Stimulated activated naive B cell treated with anti-CD40 and anti-IgM and Interleukin-4, amounts not matched to agents 10 μg/mL and 1 μg/mL and 100 μg/mL, for 72 hours (primary cell): ENCODE measurements at regions not wholly inside any gene's neighbourhood (a gene's known extent, or its start where the extent isn't known, plus 50 kb on each side); places are given as distances from the start of the nearest gene placed in this dataset.
"Not testable (repeated sequence)": the region's sequence is repeated elsewhere in the genome, so short reads cannot be mapped to it uniquely, and the experiment has no call there.

Source experiments
- ATAC-seq, 2 donors: fragments of 150-1000 bp; cut with Tn5 transposase; replicated peaks; 2 replicates each; pipeline ENCODE4 v1.10.0; 2021; ENCODE audit warnings: moderate library complexity in 1 of 2
- DNase-seq: peaks from one replicate; pipeline ENCODE4 v3.0.0; 2021
- H3K27ac Mint-ChIP-seq: one replicate; pipeline ENCODE4 v1.8.0; 2022; ENCODE audit warnings: mild to moderate bottlenecking, mixed read lengths
- H3K27me3 Mint-ChIP-seq, 2 donors: one replicate each; pipeline ENCODE4 v1.8.0; 2022; ENCODE audit warnings: mixed read lengths in 2 of 2
- H3K36me3 Mint-ChIP-seq, 2 donors: one replicate each; pipeline ENCODE4 v1.8.0; 2022; ENCODE audit warnings: mixed read lengths in 2 of 2, mild to moderate bottlenecking in 1 of 2
- H3K4me1 Mint-ChIP-seq, 2 donors: one replicate each; pipeline ENCODE4 v1.8.0; 2022; ENCODE audit warnings: mixed read lengths in 2 of 2, mild to moderate bottlenecking in 1 of 2
- H3K4me3 Mint-ChIP-seq, 2 donors: one replicate each; pipeline ENCODE4 v1.8.0; 2022; ENCODE audit warnings: mild to moderate bottlenecking in 2 of 2, mixed read lengths in 2 of 2, moderate library complexity in 1 of 2
- H3K9me3 Mint-ChIP-seq, 2 donors: one replicate each; pipeline ENCODE4 v1.8.0; 2022; ENCODE audit warnings: mixed read lengths in 2 of 2, mild to moderate bottlenecking in 1 of 2

GRCh38 chr9:111276431-111277128 lies 53.4 kb downstream of the OR2K2 start:
- Mint-ChIP-seq H3K27ac (peak overlapping the region; percentile 63), H3K27me3 (no peaks in the 10 kb centered on the region), H3K4me1 (peaks cover 3 to 9% of the 10 kb centered on the region in 2 donors), H3K36me3 (no peaks in the 10 kb centered on the region), H3K9me3 (no peaks in the 10 kb centered on the region), H3K4me3 (peak overlapping the region; percentile 27 to 69)
- ATAC-seq (no peak), DNase-seq (no peak)

- Mint-ChIP-seq H3K27me3 (no peaks in the 10 kb centered on the region), H3K4me3 (no peak overlapping the region), H3K36me3 (no peaks in the 10 kb centered on the region), H3K4me1 (peaks cover 3 to 9% of the 10 kb centered on the region in 2 donors), H3K9me3 (no peaks in the 10 kb centered on the region), H3K27ac (no peak overlapping the region)
- ATAC-seq (no peak), DNase-seq (no peak)
These were observed 55.3 kb downstream of the OR2K2 start for GRCh38 chr9:111274737-111275136.

DNA sequence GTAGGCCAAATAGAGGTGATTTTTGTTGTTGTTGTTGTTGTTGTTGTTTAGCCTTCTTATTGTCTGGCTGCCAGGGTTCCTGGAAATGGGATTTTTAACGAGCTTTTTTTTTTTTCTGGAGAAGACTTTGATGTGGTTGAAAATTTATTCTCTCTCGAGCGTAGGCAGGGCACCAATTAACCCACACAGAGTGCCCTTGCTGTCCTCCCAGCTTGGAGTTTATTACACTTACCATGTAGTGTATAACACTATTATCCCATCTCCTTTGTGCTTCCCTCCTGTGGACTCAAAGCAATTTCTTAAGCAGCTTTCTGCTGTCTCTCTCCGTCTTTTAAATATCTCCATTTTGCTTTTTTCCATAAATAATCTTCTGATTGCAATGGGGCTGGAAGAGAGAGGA lies 57.4 kb downstream of the OR2K2 start:
- ATAC-seq (no peak), DNase-seq (no peak)
- Mint-ChIP-seq H3K27me3 (no peaks in the 10 kb centered on the region), H3K4me3 (no peak overlapping the region), H3K27ac (no peak overlapping the region), H3K36me3 (no peaks in the 10 kb centered on the region), H3K4me1 (peaks cover 3 to 9% of the 10 kb centered on the region in 2 donors), H3K9me3 (no peaks in the 10 kb centered on the region)

- DNase-seq (no peak), ATAC-seq (no peak)
- H3K4me3 Mint-ChIP-seq = no peak overlapping the region
- H3K9me3 Mint-ChIP-seq = peaks cover 0 to 2% of the 10 kb centered on the region in 2 donors
- peaks cover 3 to 6% of the 10 kb centered on the region in 2 donors for H3K4me1 Mint-ChIP-seq
- H3K27ac Mint-ChIP-seq = no peak overlapping the region
- H3K36me3 Mint-ChIP-seq = no peaks in the 10 kb centered on the region
- no peaks in the 10 kb centered on the region for H3K27me3 Mint-ChIP-seq
These were observed 58.4 kb downstream of the OR2K2 start for GRCh38 chr9:111271481-111272080.

GRCh38 chr9:111271047-111271446 lies 59.0 kb downstream of the OR2K2 start:
- H3K27ac Mint-ChIP-seq = no peak overlapping the region
- ATAC-seq (no peak), DNase-seq (no peak)
- H3K27me3 Mint-ChIP-seq = no peaks in the 10 kb centered on the region
- peaks cover 3 to 5% of the 10 kb centered on the region in 2 donors for H3K9me3 Mint-ChIP-seq
- no peak overlapping the region for H3K4me3 Mint-ChIP-seq
- peaks cover 0 to 1% of the 10 kb centered on the region in 2 donors for H3K4me1 Mint-ChIP-seq
- no peaks in the 10 kb centered on the region for H3K36me3 Mint-ChIP-seq

DNA sequence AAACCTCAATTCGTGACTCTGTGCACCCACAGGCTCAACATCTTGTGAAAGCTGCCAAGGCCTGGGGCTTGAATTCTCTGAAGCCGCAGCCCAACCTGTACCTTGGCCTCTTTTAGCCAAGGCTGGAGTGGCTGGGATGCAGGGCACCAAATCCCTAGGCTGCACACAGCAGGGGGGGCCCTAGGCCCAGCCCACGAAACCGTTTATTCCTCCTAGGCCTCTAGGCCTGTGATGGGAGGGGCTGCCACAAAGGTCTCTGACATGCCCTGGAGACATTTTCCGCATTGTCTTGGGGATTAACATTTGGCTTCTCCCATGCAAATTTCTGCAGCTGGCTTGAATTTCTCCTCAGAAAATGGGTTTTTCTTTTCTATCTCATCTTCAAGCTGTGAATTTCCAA lies 64.0 kb downstream of the OR2K2 start:
- not testable (repeated sequence) for H3K27me3 Mint-ChIP-seq, ATAC-seq

DNA sequence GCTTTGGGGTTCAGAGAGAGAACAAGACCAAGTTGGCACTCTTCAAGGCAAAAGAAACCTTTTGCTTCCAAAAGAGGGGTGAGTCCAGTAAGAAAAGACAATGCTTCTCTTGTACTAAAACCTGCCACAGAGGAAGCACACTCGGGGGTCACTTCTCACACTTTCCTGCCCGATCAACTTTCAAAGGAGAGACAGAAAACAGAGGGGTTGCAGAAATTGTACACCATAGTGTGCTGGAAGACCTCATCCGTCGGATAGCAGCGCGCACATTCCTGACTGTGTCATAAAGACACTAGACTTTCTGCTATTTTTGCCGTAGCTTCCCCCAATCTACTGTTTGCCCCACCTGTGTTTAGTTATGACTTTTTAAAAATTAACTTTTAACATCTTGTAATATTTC lies 66.9 kb downstream of the OR2K2 start:
- ATAC-seq = no peak
- H3K27ac Mint-ChIP-seq = no peak overlapping the region
- H3K36me3 Mint-ChIP-seq = no peaks in the 10 kb centered on the region
- no peak for DNase-seq
- H3K27me3 Mint-ChIP-seq = peaks cover 9 to 12% of the 10 kb centered on the region in 2 donors
- H3K9me3 Mint-ChIP-seq = peaks cover 5 to 8% of the 10 kb centered on the region in 2 donors
- no peak overlapping the region for H3K4me3 Mint-ChIP-seq
- H3K4me1 Mint-ChIP-seq = no peaks in the 10 kb centered on the region

More for the DNA sequence above, 64.0 kb downstream of the OR2K2 start:
- H3K36me3 Mint-ChIP-seq, DNase-seq, H3K4me3 Mint-ChIP-seq, H3K9me3 Mint-ChIP-seq, H3K27ac Mint-ChIP-seq, H3K4me1 Mint-ChIP-seq: not testable (repeated sequence)

DNA sequence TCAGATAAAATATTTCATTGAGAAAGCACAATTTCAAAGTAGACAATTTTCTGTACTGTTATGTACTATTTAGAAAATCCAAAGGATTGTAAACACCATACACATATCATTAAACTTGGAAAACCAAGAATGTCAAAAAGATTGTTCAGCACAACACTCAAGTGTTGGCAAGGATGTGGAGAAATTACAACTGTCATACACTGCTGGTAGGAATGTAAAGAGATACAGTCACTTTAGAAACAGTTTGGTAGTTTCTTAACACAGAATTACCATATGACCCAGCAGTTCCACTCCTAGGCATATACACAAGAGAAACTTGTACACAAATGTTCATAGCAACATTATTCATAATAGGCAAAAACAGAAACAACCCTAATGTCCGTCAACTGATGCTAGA lies 71.2 kb downstream of the OR2K2 start:
- Mint-ChIP-seq H3K4me3 (no peak overlapping the region), H3K27ac (no peak overlapping the region), H3K36me3 (no peaks in the 10 kb centered on the region), H3K4me1 (no peaks in the 10 kb centered on the region), H3K9me3 (no peaks in the 10 kb centered on the region), H3K27me3 (peaks cover 8 to 14% of the 10 kb centered on the region in 2 donors)
- DNase-seq (no peak), ATAC-seq (no peak)

GRCh38 chr9:111258209-111258874 lies 71.7 kb downstream of the OR2K2 start:
- ATAC-seq (no peak), DNase-seq (no peak)
- no peaks in the 10 kb centered on the region for H3K36me3 Mint-ChIP-seq
- no peak overlapping the region for H3K27ac Mint-ChIP-seq
- H3K9me3 Mint-ChIP-seq = no peaks in the 10 kb centered on the region
- no peak overlapping the region for H3K4me3 Mint-ChIP-seq
- H3K4me1 Mint-ChIP-seq = no peaks in the 10 kb centered on the region
- H3K27me3 Mint-ChIP-seq = peaks cover 6 to 14% of the 10 kb centered on the region in 2 donors

- H3K27ac Mint-ChIP-seq = no peak overlapping the region
- H3K36me3 Mint-ChIP-seq = no peaks in the 10 kb centered on the region
- ATAC-seq (no peak), DNase-seq (no peak)
- no peaks in the 10 kb centered on the region for H3K4me1 Mint-ChIP-seq
- H3K4me3 Mint-ChIP-seq = no peak overlapping the region
- H3K27me3 Mint-ChIP-seq = peaks cover 0 to 5% of the 10 kb centered on the region in 2 donors
- H3K9me3 Mint-ChIP-seq = peaks cover 0 to 1% of the 10 kb centered on the region in 2 donors
These were observed 76.1 kb downstream of the OR2K2 start for GRCh38 chr9:111253742-111254437.

GRCh38 chr9:111250875-111251842 lies 78.9 kb downstream of the OR2K2 start:
- ATAC-seq (no peak), DNase-seq (no peak)
- no peak overlapping the region for H3K27ac Mint-ChIP-seq
- H3K27me3 Mint-ChIP-seq = no peaks in the 10 kb centered on the region
- H3K36me3 Mint-ChIP-seq = no peaks in the 10 kb centered on the region
- no peak overlapping the region for H3K4me3 Mint-ChIP-seq
- H3K4me1 Mint-ChIP-seq = no peaks in the 10 kb centered on the region
- H3K9me3 Mint-ChIP-seq = peaks cover 0 to 1% of the 10 kb centered on the region in 2 donors

DNA sequence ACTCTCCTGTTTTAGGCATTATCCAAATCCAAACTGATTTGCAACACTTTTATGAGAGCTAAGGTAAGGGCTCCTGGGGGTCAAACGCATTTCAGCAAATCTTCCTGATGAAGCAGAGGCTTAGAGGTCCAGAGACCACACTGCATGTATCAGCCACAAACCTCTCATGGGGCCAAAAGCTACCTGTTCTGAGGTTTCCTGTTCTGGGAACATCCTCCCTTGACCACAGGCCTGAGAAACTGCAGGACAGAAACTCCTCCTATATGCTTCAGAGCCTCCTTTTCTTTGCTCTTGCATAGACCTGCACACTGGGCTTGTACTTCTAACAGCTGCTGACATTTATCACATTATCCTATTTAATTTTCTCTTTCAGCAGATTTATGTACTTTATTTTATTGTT lies 92.6 kb downstream of the OR2K2 start:
- H3K4me3 Mint-ChIP-seq = no peak overlapping the region
- no peak overlapping the region for H3K27ac Mint-ChIP-seq
- H3K27me3 Mint-ChIP-seq = no peaks in the 10 kb centered on the region
- no peaks in the 10 kb centered on the region for H3K36me3 Mint-ChIP-seq
- ATAC-seq (no peak), DNase-seq (no peak)
- H3K9me3 Mint-ChIP-seq = no peaks in the 10 kb centered on the region
- no peaks in the 10 kb centered on the region for H3K4me1 Mint-ChIP-seq

DNA sequence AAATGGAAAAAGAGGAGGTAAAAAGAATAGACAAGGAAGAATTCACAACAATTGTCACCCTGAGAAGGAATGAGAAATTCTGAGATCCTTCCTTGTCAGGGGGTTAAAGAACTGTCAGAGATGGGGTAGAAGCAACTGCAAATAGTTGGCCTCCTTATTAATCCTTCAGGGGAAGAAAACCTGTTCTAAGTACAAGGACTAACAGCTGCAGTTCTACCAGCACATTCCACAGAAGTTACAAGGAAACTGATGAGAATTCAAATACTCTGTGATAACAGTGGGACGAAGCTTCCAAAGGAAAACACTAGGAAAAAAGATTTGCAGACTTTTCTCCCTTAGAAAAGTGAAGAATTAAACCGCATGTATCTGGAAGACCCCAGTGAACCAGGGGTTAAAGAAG lies 93.7 kb downstream of the OR2K2 start:
- Mint-ChIP-seq H3K27me3 (no peaks in the 10 kb centered on the region), H3K4me3 (no peak overlapping the region), H3K4me1 (no peaks in the 10 kb centered on the region), H3K9me3 (no peaks in the 10 kb centered on the region), H3K36me3 (no peaks in the 10 kb centered on the region), H3K27ac (no peak overlapping the region)
- ATAC-seq (no peak), DNase-seq (no peak)

- H3K36me3 Mint-ChIP-seq = no peaks in the 10 kb centered on the region
- ATAC-seq (no peak), DNase-seq (no peak)
- H3K9me3 Mint-ChIP-seq = no peaks in the 10 kb centered on the region
- H3K27me3 Mint-ChIP-seq = no peaks in the 10 kb centered on the region
- H3K4me3 Mint-ChIP-seq = no peak overlapping the region
- no peak overlapping the region for H3K27ac Mint-ChIP-seq
- no peaks in the 10 kb centered on the region for H3K4me1 Mint-ChIP-seq
These were observed 96.1 kb downstream of the OR2K2 start for GRCh38 chr9:111233963-111234362.
